ENCODE measurements at regions not wholly inside any gene's neighbourhood (a gene's known extent, or its start where the extent isn't known, plus 50 kb on each side); places are given as distances from the start of the nearest gene placed in this dataset.

- Histone ChIP-seq H3K4me1 (peaks cover 0 to 3% (median 0%) of the 10 kb centered on the region in 4 donors), H3K36me3 (no peaks in the 10 kb centered on the region), H3K9me3 (no peaks in the 10 kb centered on the region), H3K4me3 (no peak overlapping the region), H3K27me3 (no peaks in the 10 kb centered on the region), H3K27ac (no peak overlapping the region)
- DNase-seq, result no peak
- intact Hi-C loops (cut with DNase I; ENCODE audit: low total_unique reads), result no loop called here
- no peak for TF ChIP-seq CTCF (IDR thresholded peaks at IDR 0.05)
Observed at GRCh38 chr7:25544254-25544653, 316.0 kb upstream of the NPVF start.

- H3K27ac ChIP-seq, result no peak overlapping the region
- DNase-seq, result peak in 1 of 2 donors; percentile 53
- intact Hi-C loops (cut with DNase I; ENCODE audit: low total_unique reads), result no loop called here
- H3K4me3 ChIP-seq, result no peak overlapping the region
- no peaks in the 10 kb centered on the region for H3K4me1 ChIP-seq
- no peaks in the 10 kb centered on the region for H3K9me3 ChIP-seq
- TF ChIP-seq CTCF (IDR thresholded peaks at IDR 0.05), result no peak
- H3K36me3 ChIP-seq, result no peaks in the 10 kb centered on the region
- H3K27me3 ChIP-seq, result no peaks in the 10 kb centered on the region
Observed at GRCh38 chr7:25545124-25546008, 317.1 kb upstream of the NPVF start.

- H3K27me3 ChIP-seq, result no peaks in the 10 kb centered on the region
- intact Hi-C loops (cut with DNase I; ENCODE audit: low total_unique reads), result no loop called here
- no peak overlapping the region for H3K4me3 ChIP-seq
- DNase-seq, result no peak
- no peak overlapping the region for H3K27ac ChIP-seq
- TF ChIP-seq CTCF (IDR thresholded peaks at IDR 0.05), result no peak
- no peaks in the 10 kb centered on the region for H3K36me3 ChIP-seq
- no peaks in the 10 kb centered on the region for H3K9me3 ChIP-seq
- no peaks in the 10 kb centered on the region for H3K4me1 ChIP-seq
Observed at GRCh38 chr7:25546306-25546705, 318.0 kb upstream of the NPVF start.

- TF ChIP-seq CTCF (IDR thresholded peaks at IDR 0.05), result no peak
- intact Hi-C loops (cut with DNase I; ENCODE audit: low total_unique reads), result no loop called here
- Histone ChIP-seq H3K27ac (no peak overlapping the region), H3K4me3 (no peak overlapping the region), H3K4me1 (no peaks in the 10 kb centered on the region), H3K36me3 (no peaks in the 10 kb centered on the region), H3K27me3 (no peaks in the 10 kb centered on the region), H3K9me3 (no peaks in the 10 kb centered on the region)
- no peak for DNase-seq
Observed at GRCh38 chr7:25549271-25549921, 321.1 kb upstream of the NPVF start.

- Histone ChIP-seq H3K36me3 (no peaks in the 10 kb centered on the region), H3K27me3 (no peaks in the 10 kb centered on the region), H3K27ac (no peak overlapping the region), H3K4me3 (no peak overlapping the region), H3K4me1 (no peaks in the 10 kb centered on the region), H3K9me3 (no peaks in the 10 kb centered on the region)
- intact Hi-C loops (cut with DNase I; ENCODE audit: low total_unique reads), result no loop called here
- TF ChIP-seq CTCF (IDR thresholded peaks at IDR 0.05), result no peak
- DNase-seq, result no peak
Observed at GRCh38 chr7:25550149-25550548, 321.9 kb upstream of the NPVF start.
